OCI-M2 (cell line): ENCODE measurements at regions not wholly inside any gene's neighbourhood (a gene's known extent, or its start where the extent isn't known, plus 50 kb on each side); places are given as distances from the start of the nearest gene placed in this dataset.

ENCODE experiments used
- DNase-seq: peaks from one replicate; lab custom pipeline; 2025; ENCODE audit not compliant: unreplicated experiment; lab: John Stamatoyannopoulos, UW

- no peak for DNase-seq
Observed at GRCh38 chr5:100479079-100479688, 56.0 kb upstream of the FAM174A start.

GRCh38 chr5:100472091-100472490 is 63.1 kb upstream of the FAM174A start:
- DNase-seq: no peak

DNA sequence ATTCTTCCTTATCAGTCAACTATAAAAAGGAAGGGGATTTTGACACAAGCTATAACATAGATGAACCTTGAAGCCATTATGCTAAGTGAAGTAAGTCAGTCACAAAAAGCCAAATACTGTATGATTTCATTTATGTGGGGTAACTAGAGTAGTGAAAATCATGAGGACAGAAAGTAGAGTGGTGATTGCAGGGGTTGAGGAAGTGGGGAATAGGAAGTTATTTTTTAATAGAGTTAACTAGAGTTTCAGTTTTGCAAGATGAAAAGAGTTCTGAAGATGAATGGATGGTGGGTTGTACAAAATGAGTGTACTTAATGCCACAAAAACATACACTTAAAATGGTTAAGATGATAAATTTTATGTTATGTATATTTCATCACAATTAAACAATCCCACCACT is 65.4 kb upstream of the FAM174A start:
- DNase-seq: no peak

GRCh38 chr5:100464418-100464817 is 70.8 kb upstream of the FAM174A start:
- no peak for DNase-seq

GRCh38 chr5:100456615-100457014 is 78.6 kb upstream of the FAM174A start:
- DNase-seq: no peak

DNA sequence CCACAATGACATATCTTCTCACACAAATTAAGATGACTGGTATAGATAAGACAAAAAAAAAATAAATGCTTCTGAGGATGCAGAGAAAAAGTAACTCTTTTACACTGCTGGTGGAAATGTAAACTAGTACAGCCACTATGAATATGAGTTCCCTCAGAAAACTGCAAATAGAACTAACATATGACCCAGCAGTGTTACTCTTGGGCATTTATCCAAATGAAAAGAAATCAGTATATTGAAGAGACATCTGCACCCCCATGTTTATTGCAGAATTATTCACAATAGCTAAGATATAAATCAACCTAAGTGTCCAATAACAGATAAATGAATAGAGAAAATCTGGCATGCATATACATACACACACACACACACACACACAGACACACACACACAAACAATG is 83.0 kb upstream of the FAM174A start:
- DNase-seq: no peak

- no peak for DNase-seq
Observed at GRCh38 chr5:100448111-100448528, 87.1 kb upstream of the FAM174A start.

GRCh38 chr5:100446879-100447430 is 88.2 kb upstream of the FAM174A start:
- DNase-seq: no peak

DNA sequence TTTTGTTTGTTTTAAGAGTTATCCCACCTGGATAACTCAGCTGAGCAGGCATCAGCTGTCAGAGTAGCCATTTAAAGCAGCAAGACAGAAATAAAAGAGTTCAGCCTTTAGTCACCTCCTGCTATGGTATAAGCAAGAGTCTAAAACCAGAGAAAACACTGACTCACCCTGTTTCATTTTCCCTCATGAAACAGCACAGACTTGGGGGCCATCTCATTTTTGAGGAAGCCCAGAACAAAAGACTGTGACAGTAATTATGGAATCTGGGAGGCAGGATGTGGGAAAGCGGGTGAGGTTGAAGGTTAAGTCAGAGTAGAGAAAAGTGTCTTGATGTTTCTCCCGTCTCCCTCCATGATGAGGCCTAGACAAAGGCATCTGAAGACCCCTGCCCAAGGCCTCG is 90.2 kb upstream of the FAM174A start:
- DNase-seq: no peak

DNA sequence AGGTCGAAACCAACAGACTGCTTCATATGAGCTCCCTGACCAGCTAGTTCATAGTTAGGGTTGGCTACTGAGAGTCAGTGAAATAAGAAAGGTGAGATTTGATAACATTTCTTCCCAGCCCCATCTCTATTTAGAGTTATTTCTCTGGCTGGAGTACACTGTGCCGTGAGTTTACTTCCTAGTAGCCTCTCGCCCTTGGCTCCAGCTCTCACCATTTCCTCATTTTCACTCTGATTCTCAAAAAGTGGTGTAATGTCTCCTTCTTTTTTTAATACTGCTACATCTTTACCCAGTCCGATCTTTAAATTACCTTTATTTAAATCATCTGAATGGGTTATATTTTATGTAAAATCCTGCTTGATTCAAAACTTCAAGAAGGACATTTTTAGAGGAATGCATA is 100.4 kb upstream of the FAM174A start:
- DNase-seq: no peak

DNA sequence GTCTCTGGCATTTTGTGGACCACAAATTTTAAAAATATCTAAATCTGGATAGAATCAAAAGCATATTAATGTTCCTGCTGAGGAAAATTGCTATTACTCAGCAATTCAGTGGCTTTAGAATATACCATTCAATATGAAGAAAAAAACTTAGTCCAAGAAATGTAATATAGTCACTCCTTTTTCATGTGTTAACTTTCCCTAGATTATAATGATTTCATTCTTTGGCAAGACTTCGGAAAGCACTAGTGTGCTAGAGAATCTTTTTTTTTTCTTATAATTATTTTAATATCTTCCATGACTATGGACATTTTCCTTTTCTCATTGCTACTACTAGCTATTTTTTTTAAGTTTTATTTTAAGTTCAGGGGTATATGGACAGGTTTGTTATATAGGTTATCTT is 102.4 kb upstream of the FAM174A start:
- no peak for DNase-seq

- no peak for DNase-seq
Observed at GRCh38 chr5:100430268-100431195, 104.6 kb upstream of the FAM174A start.

GRCh38 chr5:100424787-100425186 is 110.4 kb upstream of the FAM174A start:
- no peak for DNase-seq

DNA sequence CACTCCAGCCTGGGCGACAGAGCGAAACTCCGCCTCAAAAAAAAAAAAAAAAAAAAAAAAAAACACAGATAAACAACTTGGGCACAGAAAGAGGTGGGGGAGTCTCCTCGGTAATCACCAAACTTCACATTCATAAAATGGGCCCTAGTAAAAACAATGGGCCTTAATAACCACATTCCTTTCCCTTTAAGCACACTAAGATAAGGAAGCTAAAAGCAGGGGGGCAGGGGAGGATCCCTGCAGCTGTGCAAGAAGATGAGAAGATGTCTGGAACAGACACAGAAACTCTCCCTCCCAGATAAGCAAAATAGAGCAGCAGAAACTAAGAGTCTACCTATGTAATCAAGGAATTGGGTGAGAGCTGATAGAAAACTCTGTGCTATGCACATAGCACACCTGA is 111.2 kb upstream of the FAM174A start:
- DNase-seq: peak; percentile 18

GRCh38 chr5:100423330-100423729 is 111.8 kb upstream of the FAM174A start:
- DNase-seq: no peak

DNA sequence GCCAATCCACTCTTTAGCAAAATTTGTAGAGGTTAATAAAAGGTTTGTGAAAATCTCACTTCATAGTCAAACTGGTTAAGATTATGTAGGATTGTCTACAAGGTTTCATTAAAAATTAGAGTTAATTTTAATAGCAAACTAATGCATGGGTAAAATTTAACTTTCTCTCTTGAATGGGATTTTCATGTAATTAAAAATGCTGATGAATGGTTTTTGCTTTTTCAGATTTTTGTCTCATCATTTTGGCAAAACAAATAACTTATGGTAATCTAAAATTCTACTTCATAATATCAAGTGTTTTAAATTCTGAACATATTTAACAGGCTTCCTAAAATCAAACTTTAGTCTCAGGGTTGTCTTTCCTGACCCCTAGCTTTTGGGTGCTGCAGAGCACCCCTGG is 113.8 kb upstream of the FAM174A start:
- DNase-seq: no peak

DNA sequence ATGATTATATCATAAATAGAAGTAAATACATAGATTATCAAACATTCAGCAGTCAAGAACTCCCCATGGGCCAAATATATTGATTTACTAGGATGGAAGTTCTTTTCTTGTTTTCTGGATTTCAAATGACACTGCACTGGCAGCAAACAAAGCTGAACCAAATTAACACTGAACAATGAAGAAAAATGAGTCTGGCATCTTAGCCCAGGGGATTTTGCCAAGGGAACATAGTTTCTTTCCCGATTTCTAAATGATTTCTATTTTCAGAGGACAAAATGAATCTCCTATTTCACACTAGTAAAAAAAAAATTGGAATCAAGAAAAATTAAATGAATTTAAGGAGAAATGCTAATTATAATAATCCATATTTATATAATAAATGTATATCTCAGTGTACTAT is 116.9 kb upstream of the FAM174A start:
- no peak for DNase-seq

- DNase-seq: no peak
Observed at GRCh38 chr5:100409660-100410151, 125.5 kb upstream of the FAM174A start.

DNA sequence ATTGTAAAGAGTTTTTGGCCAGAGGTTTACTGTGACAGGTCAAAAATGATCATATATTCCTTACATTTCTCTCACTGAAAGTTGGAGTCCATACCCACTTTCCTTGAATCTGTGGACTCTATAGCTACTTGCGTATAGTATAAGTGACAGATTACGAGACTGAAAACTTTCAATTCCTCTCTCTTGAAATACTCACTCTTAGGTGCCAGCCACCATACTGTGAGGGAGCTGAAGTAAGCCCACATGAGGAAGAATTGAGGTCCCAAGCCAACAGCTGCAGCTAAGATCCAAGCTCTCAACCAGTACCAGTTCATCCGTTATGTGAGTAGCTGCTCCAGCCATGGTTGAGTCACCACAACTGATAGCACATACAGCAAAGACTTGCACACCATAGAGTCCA is 128.1 kb upstream of the FAM174A start:
- DNase-seq: no peak

- no peak for DNase-seq
Observed at GRCh38 chr5:100406640-100407039, 128.5 kb upstream of the FAM174A start.

GRCh38 chr5:100402071-100402470 is 133.1 kb upstream of the FAM174A start:
- DNase-seq: no peak

DNA sequence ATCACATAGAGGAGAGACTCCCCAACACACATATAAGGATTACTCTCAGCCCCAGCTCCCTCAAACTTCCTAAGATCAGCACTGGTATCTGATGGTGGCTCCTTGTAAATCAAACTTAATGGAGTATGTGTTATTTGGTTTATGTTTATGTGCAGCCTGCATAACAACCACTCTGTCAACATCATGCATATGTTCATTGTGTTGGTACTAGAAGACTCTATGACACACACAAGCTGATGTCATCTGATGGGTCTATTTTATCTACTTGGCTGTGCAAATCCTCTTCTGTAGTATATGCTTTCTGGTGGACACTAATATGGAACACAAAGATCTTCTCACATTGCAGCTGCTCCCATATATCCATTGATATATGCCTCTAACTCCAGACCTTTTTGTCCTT is 134.0 kb upstream of the FAM174A start:
- no peak for DNase-seq
